ENCODE measurements at regions not wholly inside any gene's neighbourhood (a gene's known extent, or its start where the extent isn't known, plus 50 kb on each side); places are given as distances from the start of the nearest gene placed in this dataset.

DNA sequence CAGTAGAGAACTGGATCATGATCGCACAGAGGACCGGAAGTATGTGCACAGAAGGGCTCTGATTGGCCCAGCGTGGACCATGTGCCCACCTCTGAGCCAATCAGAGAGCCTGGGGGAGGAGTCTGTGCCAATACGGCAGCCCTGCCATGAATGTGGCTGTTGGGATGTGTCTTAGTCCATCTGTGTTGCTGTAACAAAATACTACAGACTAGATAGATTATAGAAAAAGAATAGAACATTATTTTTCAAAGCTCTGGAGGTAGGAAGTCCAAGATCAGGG is 132.0 kb downstream of the NDUFA10 start:
- TF ChIP-seq, protein P1, sequence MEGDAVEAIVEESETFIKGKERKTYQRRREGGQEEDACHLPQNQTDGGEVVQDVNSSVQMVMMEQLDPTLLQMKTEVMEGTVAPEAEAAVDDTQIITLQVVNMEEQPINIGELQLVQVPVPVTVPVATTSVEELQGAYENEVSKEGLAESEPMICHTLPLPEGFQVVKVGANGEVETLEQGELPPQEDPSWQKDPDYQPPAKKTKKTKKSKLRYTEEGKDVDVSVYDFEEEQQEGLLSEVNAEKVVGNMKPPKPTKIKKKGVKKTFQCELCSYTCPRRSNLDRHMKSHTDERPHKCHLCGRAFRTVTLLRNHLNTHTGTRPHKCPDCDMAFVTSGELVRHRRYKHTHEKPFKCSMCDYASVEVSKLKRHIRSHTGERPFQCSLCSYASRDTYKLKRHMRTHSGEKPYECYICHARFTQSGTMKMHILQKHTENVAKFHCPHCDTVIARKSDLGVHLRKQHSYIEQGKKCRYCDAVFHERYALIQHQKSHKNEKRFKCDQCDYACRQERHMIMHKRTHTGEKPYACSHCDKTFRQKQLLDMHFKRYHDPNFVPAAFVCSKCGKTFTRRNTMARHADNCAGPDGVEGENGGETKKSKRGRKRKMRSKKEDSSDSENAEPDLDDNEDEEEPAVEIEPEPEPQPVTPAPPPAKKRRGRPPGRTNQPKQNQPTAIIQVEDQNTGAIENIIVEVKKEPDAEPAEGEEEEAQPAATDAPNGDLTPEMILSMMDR (IDR thresholded peaks at IDR 0.05) = no peak
- WGBS (ENCODE audit: insufficient coverage) = 83% methylated on average over 2 of the region's 4 CpGs
- no peak overlapping the region for H3K4me3 ChIP-seq (replicated peaks in 1 of 3; ENCODE audit: low read depth in 2 of 3, low read length in 3 of 3)
- H3K4me1 ChIP-seq (ENCODE audit: control insufficient read depth in 1 of 2, insufficient read depth in 2 of 2, low read length in 2 of 2) = peaks cover 37 to 44% of the 10 kb centered on the region in 2 donors
- intact Hi-C loops (cut with micrococcal nuclease) = loop anchor here (5.0 kb wide), 1 partner anchor 99 kb away; no protein-coding TSS in a partner anchor
- peaks cover 0 to 5% of the 10 kb centered on the region in 2 donors for H3K9me3 ChIP-seq (replicated peaks in 1 of 2; ENCODE audit: control insufficient read depth in 1 of 2, insufficient read depth in 1 of 2, low read length in 2 of 2)
- no peak overlapping the region for H3K27ac ChIP-seq (ENCODE audit: low read depth in 1 of 2, low read length in 2 of 2)
- H4K20me1 ChIP-seq (ENCODE audit: insufficient read depth, low read length) = no peaks in the 10 kb centered on the region
- no peaks in the 10 kb centered on the region for H3K79me2 ChIP-seq (ENCODE audit: insufficient read depth, low read length)
- Mint-ChIP-seq H3K4me1 (peaks cover 49% of the 10 kb centered on the region), H3K4me3 (no peak overlapping the region), H3K9me3 (peaks cover 0 to 9% (median 5%) of the 10 kb centered on the region in 7 donors), H3K36me3 (peaks cover 3 to 16% of the 10 kb centered on the region in 2 donors), H3K27ac (peak overlapping the region in 1 of 7 donors; percentile 15), H3K27me3 (ENCODE audit: low read depth in 3 of 3) (peaks cover 5 to 15% (median 12%) of the 10 kb centered on the region in 3 donors)
- no peak for DNase-seq
- H3K9ac ChIP-seq (ENCODE audit: insufficient read depth, low read length, poor library complexity, severe bottlenecking) = no peak overlapping the region
- H3K4me2 ChIP-seq (replicated peaks; ENCODE audit: extremely low read depth, low read length, poor library complexity, severe bottlenecking) = no peak overlapping the region
- no peaks in the 10 kb centered on the region for H3K36me3 ChIP-seq (replicated peaks in 1 of 2; ENCODE audit: control insufficient read depth in 1 of 2, insufficient read depth in 2 of 2, low read length in 2 of 2)
- no peak overlapping the region for H2AFZ ChIP-seq (ENCODE audit: insufficient read depth, low read depth, low read length, poor library complexity, severe bottlenecking)
- no peaks in the 10 kb centered on the region for H3K27me3 ChIP-seq (ENCODE audit: control insufficient read depth in 2 of 2, insufficient read depth in 2 of 2, low read length in 2 of 2)

DNA sequence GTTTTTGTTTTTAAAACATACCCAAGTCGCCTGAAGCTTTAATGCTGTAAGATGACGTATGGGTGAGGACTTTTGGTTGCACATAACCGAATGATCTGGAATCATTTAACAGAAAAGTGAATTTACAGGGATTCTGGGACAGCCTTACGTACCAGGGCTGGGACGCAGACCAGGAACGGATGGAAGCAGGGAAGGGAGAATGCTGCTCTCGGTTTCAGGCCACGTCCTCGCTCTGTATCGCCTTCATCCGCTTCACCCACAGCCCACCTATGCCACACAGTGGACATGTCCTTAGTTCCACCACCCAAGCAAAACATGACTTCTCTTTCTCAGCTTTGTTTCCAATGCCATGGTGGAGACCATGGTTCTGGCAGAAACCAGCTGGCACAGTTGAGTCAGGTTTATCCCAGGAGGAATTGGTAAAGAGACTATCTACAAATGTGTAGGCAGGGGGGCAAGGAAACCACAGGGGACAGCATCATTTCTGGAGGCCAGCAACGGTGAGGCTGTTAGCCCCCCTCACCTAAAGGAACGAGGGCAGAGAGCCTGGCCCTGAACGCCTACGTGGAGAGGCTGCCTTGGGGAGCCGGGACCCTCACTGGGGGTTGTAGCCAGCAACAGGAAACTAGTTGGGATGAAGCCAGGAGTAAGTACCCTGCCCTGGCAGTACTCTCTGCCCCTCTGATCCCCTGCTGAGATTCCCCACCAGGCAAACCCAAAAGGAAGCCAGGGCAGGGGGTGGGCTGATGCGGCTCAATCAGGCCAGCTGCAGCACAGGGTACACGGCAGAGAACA is 132.5 kb downstream of the NDUFA10 start:
- peaks cover 0 to 9% (median 5%) of the 10 kb centered on the region in 7 donors for H3K9me3 Mint-ChIP-seq
- TF ChIP-seq, protein P1 (IDR thresholded peaks at IDR 0.05) = no peak
- Histone ChIP-seq H3K4me1 (ENCODE audit: control insufficient read depth in 1 of 2, insufficient read depth in 2 of 2, low read length in 2 of 2) (peaks cover 37 to 42% of the 10 kb centered on the region in 2 donors), H3K4me3 (replicated peaks in 1 of 3; ENCODE audit: low read depth in 2 of 3, low read length in 3 of 3) (no peak overlapping the region), H3K27me3 (ENCODE audit: control insufficient read depth in 2 of 2, insufficient read depth in 2 of 2, low read length in 2 of 2) (no peaks in the 10 kb centered on the region), H4K20me1 (ENCODE audit: insufficient read depth, low read length) (no peaks in the 10 kb centered on the region), H3K27ac (ENCODE audit: low read depth in 1 of 2, low read length in 2 of 2) (no peak overlapping the region), H3K9ac (ENCODE audit: insufficient read depth, low read length, poor library complexity, severe bottlenecking) (no peak overlapping the region), H3K4me2 (replicated peaks; ENCODE audit: extremely low read depth, low read length, poor library complexity, severe bottlenecking) (no peak overlapping the region), H3K79me2 (ENCODE audit: insufficient read depth, low read length) (no peaks in the 10 kb centered on the region), H2AFZ (ENCODE audit: insufficient read depth, low read depth, low read length, poor library complexity, severe bottlenecking) (no peak overlapping the region), H3K36me3 (replicated peaks in 1 of 2; ENCODE audit: control insufficient read depth in 1 of 2, insufficient read depth in 2 of 2, low read length in 2 of 2) (no peaks in the 10 kb centered on the region), H3K9me3 (replicated peaks in 1 of 2; ENCODE audit: control insufficient read depth in 1 of 2, insufficient read depth in 1 of 2, low read length in 2 of 2) (peaks cover 0 to 5% of the 10 kb centered on the region in 2 donors)
- H3K27me3 Mint-ChIP-seq (ENCODE audit: low read depth in 3 of 3) = peaks cover 5 to 15% (median 12%) of the 10 kb centered on the region in 3 donors
- peaks cover 3 to 16% of the 10 kb centered on the region in 2 donors for H3K36me3 Mint-ChIP-seq
- 97% methylated on average over 12 of the region's 18 CpGs for WGBS (ENCODE audit: insufficient coverage)
- H3K4me3 Mint-ChIP-seq = no peak overlapping the region
- intact Hi-C loops (cut with micrococcal nuclease) = loop anchor here (5.0 kb wide), 1 partner anchor 100 kb away; no protein-coding TSS in a partner anchor
- H3K27ac Mint-ChIP-seq = peak overlapping the region in 3 of 7 donors; percentile 6 to 59 (median 15)
- H3K4me1 Mint-ChIP-seq = peaks cover 50% of the 10 kb centered on the region
- DNase-seq = no peak
